CD4-positive, alpha-beta T cell treated with Interleukin-10 for 1 hour (primary cell): ENCODE measurements at regions not wholly inside any gene's neighbourhood (a gene's known extent, or its start where the extent isn't known, plus 50 kb on each side); places are given as distances from the start of the nearest gene placed in this dataset.

Experiments used
- DNase-seq: peaks from one replicate; pipeline ENCODE4 v3.0.0-alpha.2; 2020

DNA sequence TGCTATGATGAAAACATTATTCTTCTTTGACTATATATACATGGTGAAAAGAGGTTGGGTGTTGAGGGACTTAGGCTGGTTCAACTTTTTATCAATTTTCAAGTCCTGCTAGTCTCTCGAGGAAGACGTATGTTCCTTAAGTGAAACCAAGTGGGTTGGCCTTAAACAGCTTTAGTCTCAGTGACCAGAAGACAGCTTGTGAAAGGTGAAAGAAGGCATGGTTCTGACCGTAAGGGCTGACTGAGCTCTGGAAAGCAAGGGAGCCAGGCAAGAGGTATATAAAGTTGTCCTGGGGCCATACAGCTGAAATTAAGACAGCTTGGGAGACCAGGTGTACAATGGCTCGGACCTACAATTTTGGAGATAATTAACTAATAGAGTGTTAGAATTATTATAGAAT is 128.9 kb upstream of the TP63 start:
- DNase-seq, result no peak

DNA sequence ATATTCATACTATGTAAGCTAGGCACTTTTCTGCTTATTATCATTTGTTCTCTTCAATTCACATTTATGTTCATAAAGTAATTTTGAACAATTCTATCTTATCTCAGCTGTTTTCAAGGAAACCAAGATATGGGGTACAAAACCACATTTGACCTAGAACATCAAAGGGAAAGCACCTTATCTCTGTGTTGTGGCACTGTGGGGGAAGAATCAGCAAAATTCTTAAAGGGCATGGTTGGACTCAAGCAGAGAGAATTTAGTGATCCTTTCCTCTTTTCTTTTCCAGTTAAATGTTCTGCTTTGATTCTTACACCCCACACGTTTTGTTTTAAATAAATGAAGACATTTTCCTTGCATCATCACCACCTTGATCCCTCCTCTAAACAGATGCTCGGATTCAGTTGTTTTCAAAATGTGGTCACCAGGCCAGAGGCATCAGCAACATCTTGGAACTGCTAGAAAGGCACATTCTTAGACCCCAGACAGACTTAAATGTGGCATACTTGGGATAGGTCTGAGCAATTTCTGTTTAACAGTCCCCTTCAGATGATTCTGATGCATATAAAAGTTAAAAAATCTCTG is 128.4 kb upstream of the TP63 start:
- DNase-seq, result peak; percentile 4

DNA sequence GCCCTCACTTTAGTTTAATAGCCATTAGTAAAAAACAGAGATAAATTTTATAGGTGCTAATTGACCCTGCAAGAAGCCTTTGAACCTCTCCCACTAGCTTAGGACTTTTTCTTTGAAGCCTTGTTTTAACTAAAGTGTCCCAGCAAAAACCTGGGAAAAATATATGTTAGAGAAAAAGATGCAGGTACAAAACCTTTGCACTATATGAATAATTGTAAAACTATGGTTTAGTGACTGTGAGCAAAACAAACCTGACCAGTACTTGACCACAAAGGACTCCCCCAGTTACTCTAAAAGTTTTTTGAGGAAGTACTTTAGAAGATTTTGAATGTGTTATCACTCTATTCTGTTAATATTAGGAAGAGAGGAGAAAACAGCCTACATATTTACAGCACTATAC is 123.3 kb upstream of the TP63 start:
- no peak for DNase-seq

DNA sequence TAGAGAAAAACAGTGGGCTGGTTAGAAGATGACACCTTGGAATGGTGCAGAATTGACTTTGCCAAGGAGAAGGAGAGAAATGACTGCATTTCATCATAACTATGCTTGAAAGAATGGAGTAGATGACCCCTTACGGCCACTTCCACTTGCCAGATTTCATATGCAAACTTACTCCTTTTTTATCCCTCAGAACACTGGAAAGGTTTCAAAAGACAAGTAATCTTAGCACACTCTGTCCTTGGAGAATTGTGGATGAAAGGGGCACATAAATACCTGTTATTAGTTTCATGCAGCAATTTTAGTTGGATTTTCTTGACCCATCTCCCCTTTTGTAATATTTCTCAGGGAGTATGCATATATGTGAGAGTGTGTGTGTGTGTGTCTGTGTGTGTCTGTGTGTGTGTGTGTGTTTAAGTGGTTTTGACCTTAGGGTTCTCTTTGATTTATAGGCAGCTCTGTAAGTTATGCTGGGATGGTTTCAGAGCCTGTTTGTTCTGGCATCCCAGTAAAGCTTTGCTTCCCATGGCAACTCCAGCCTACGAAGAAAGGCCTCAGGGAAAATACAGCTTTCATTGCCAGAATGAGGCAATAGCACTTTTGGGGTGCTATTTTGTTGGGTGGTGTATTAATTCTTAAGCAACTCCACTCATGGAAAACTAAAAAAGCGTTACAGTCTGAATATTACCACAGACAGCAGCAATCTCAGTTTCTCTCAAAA is 122.2 kb upstream of the TP63 start:
- no peak for DNase-seq

GRCh38 chr3:189512039-189512438 is 119.2 kb upstream of the TP63 start:
- no peak for DNase-seq

DNA sequence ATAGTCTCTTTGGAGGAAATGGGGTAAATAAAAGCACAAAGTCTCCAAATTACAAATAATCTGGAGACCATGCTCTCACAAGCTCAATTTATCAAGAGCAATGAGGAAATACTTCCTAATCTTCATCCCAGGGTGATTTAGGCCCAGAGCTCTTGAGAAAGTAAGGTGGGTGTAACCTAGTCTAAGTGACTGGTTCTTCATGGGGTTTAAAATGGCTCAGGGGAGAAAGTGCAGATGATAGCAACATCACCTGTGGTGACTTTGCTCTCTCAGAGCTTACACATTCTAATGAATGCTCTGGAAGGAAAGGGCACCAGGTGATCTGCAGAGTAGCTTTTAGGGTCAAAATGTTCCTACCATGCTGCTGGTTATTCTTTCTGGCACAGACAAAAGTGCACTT is 118.4 kb upstream of the TP63 start:
- no peak for DNase-seq

- DNase-seq, result no peak
Observed at GRCh38 chr3:189513281-189514117, 117.7 kb upstream of the TP63 start.

DNA sequence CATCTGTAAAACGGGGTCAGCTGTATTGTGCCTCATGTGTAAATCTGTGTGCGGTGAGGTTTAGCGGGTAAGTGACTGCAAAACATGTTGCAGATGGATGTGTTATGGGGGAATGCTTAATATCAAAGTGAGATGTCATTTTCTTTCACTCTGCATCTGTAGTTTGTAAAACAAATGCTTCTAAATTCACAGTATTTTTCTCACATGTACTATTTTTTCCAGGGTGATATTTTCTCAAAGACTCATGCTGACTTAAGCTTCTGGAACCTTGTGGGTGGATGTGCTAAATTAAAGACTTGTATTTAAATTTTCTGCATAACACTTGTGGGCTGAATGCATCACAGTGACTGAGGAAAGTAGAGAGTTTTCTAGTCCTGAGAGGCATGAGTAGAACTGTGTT is 115.2 kb upstream of the TP63 start:
- no peak for DNase-seq

DNA sequence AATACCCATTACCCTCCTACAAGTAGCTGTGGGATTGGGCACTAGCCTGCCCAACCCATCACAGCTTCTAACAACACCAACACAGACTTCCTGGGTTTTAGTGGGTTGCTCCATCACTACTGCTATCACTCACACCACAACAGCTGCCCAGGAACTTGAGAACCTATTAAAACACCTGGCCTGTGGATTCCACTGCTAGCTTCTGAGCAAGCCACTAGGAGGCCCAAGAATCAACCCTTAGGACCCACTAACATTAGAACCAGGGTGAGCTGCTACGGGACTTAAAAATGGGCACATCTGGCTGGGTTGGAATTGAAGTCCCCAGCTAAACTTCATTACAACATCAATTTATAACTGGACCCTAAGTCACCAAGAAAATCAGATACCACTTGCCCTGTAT is 113.2 kb upstream of the TP63 start:
- DNase-seq, result no peak

DNA sequence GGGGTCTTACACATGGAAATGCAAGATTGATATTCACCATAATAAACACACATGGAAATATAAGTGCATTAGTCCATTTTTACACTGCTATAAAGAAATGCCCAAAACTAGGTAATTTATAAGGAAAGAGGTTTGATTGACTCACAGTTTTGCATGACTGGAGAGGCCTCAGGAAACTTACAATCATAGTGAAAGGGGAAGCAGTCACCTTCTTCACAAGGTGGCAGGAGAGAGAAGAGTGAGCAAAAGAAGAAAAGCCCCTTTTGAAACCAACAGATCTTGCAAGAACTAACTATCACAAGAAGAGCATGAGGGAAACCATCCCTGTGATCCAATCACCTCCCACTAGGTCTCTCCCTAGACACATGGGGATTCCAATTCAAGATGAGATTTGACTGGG is 111.7 kb upstream of the TP63 start:
- no peak for DNase-seq

DNA sequence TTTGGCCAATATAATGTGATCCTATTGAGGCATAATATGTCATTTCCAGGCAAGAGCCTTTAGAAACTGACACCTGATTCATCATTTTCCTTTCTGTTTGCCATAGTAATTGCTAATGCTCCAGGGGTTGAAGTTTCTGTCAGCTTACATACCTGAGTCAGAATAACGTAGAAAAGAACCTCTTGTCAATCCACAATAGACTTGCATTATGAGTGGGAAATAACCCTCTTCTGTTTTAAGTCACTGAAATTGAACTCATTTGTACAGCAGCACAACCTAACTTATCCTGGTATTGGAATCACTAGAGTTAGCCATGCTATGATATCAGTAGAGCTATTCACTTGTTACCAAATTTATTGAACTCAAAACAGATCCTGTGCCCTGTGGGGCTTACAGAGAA is 101.7 kb upstream of the TP63 start:
- no peak for DNase-seq

DNA sequence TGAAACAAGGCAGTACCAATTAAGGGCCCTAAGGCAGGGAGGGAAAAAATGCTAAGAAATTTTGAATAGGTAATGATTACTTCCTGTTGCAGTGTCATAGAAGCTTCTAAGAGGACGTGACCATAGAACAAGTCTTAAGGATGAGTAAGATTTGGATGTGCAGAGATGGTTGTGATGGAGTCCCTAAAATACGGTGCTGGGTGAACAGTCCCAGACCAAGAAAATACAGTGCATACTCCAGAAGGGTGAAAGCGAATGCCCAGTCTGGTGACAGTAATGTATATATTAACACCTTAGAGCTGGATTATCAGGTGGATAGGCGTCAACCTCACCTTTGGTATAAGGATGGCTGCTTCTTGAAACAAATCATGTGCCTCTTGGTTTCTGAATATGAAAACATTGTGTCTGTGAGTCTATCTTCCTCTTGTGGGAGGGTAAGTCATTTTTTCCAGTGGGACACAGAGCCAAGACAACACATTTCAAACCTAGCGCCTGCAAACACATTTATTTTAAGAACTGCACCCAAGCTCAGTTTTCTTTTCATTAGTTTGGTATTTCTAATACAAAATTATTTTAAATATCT is 101.2 kb upstream of the TP63 start:
- no peak for DNase-seq

DNA sequence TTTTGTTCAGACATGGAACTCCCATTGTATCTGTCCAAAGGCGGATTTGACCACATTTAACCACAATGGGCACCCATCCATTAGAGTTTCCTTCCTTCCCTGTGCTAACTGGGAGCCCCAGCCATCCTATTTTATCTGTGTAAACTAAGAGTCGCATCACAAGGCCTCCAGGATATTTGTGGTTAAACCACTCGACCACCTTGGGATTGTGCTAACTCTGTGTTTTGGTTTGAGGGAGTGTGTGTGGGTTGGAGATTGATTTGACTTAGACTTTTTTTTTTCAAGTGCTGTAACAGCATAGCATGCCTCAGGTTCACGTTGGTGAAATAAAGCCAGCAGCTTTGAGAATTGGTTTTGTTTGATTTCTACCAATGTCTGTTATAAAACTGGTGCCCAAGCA is 100.4 kb upstream of the TP63 start:
- no peak for DNase-seq

GRCh38 chr3:189531271-189531670 is 99.9 kb upstream of the TP63 start:
- DNase-seq, result no peak

DNA sequence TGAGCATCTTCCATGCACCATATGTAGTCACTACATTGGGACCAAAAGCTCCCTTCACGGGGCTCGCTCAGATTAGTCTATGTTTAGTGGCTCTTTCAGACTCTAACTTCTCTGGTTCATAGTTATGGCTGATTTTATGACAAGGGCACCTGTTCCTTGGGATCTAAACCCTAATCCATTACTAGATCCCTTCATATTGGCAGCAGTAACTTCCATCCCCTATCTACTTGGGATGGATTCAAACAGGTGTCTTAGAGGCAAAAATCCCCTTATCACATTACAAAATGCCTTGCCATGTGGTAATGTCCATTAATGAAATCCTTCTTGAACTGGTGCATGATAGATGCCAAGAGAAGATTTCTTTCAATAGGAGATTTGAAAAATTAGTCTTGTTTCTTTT is 96.7 kb upstream of the TP63 start:
- no peak for DNase-seq

DNA sequence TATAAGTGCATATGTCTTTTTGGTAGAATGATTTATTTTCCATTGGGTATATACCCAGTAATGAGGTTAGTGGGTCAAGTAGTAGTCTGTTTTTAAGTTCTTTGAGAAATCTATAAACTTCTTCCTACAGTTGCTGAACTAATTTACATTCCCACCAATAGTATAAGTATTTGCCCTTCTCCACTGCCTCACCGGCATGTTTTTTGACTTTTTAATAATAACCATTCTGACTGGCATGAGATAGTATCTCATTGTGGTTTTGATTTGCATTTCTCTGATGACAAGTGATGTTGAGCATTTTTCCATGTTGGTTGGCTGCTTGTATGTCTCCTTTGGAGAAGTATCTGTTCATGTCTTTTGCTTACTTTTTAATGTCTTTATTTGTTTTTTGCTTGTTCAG is 94.1 kb upstream of the TP63 start:
- no peak for DNase-seq

DNA sequence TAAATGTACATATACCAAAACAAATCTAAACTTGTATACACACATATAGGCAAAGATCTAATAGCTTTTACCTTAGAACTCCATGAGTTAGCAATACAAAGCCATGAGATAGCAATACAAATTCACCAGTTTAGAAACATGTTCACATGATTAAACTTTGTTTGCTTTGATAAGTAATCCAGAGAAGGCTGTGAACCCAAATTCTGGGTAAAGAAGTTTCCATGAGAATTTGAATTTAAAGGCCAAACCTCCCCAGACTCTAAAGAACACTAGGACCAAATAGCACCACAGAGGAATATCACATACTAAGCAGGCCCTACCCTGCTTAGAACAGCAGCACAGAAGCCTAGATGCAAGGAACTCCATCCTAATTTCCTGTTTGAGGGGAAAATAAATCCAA is 83.7 kb upstream of the TP63 start:
- no peak for DNase-seq

DNA sequence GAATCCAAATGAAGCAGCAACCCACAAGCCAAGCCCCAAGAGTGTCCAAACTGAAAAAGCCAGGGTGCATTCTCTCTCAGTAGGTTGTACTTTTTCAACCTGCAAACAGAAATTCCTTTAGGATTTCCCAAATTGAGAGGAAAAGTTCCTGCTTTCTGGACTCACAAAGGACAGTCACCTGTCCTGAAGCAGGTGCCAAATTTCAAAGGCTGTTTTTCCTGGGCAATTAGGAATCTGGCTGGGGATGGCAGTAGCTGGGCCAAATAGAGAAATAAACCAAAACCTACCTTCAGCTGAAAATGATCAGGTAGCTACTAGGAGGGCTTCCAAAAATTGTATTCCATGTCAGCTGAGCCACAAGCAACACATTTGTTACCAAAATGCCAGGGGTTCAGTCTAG is 83.1 kb upstream of the TP63 start:
- no peak for DNase-seq

DNA sequence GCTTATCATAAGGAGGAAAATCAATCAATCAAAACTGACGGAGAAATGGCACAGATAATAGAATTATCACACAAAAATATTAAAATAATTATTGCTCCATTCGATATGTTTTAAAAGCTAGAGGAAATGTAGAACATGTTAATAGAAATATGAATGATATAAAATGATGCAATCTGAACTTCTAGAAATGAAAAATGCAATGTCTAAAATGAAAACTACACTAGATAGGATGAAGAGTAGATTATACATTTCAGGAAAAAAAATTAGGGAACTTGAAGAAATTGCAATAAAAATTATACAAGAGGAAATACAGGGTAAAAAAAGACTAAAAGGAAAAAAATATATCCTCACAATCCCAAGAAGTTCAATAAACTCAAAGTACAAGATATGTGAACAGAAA is 80.2 kb upstream of the TP63 start:
- DNase-seq, result no peak

DNA sequence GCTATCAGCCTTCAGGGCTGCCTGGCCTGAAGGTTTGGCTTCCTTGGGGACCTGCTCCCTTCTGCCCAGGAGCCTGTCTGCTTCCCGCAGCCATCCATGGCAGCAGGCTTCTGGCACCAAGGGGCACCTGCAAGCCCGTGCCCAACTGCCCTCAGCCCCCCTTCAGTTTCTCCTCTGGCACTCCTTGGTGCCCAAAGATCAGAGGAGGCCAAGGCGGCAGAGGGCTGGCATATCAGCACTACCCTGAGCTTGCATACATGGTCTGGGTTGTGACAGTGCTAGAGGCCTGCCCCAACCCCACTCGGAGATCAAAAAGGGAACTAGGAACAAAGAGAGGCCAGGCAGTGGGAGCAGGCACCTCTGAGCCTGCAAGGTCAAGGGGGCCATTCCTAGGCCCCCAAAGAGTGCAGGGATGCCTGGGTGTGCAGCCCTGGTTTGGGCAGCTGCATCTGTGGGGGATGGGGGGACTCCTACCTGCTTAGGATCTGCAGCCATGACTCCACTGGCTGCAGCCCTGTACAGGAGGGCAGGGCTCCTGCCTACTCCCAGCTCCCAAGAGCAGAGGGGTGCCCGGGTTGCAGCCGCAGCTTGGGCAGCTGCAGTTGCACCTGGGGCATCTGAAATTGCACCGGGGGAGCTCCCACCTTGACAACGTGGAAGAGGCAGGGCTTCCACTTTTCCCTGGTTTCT is 76.2 kb upstream of the TP63 start:
- DNase-seq, result no peak

DNA sequence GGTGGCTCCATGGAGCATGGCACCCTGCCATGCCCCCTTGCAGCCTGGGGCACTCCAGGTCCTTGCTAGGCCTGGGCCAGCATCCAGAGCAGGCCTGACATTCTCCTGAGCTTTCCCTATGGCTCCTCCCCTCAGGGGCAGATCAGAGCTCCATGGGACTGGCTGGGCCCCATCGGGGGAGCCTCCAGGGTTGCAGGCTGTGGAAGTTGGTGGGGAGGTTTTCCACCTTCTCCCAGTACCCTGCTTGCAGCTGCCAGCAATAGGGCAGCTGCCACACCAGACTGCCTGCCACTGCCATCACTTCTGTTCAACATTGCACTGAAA is 75.7 kb upstream of the TP63 start:
- DNase-seq, result no peak

- DNase-seq, result no peak
Observed at GRCh38 chr3:189557824-189558223, 73.4 kb upstream of the TP63 start.

DNA sequence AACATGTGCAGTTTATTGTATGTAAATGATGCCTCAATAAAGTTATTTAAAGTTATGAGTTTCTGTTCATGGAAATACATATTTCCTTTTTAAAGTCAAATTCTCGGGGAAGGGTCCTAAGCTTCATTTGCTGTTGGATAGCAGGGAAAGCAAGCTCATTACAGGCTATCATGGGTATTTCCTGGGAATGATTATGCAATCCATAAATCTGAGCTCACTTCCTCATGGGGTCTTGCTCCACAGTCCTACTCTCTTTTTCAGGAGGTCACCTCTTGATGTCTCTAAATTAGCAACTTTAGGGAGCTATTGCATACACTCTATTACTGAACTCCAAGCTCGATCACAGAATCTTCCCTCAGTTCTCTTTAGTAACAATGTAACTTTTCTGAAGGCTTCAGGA is 69.9 kb upstream of the TP63 start:
- no peak for DNase-seq
